ENCODE measurements at regions not wholly inside any gene's neighbourhood (a gene's known extent, or its start where the extent isn't known, plus 50 kb on each side); places are given as distances from the start of the nearest gene placed in this dataset.

GRCh38 chr5:89710006-89710405 is 699.5 kb downstream of the CETN3 start:
- TF ChIP-seq POLR2A (IDR thresholded peaks at IDR 0.05): no peak
- no peak for TF ChIP-seq CTCF (IDR thresholded peaks at IDR 0.05)
